Peyer's patch (tissue), 4 donors: ENCODE measurements at regions not wholly inside any gene's neighbourhood (a gene's known extent, or its start where the extent isn't known, plus 50 kb on each side); places are given as distances from the start of the nearest gene placed in this dataset.
"Not testable (repeated sequence)": the region's sequence is repeated elsewhere in the genome, so short reads cannot be mapped to it uniquely, and the experiment has no call there.

ENCODE experiments used
- DNase-seq, 3 donors: peaks; one replicate each; pipeline ENCODE4 v3.0.0-alpha.2; 2017 to 2019
- H3K27ac ChIP-seq, 4 donors: fragments of 200-600 bp; sonication (generic); one replicate each; pipeline ENCODE4 v1.5.1; 2016 to 2019
- H3K27me3 ChIP-seq, 2 donors: fragments of 200-600 bp; sonication (generic); one replicate each; pipeline ENCODE4 v1.5.1; 2019
- H3K36me3 ChIP-seq, 3 donors: fragments of 200-600 bp; sonication (generic); one replicate each; pipeline ENCODE4 v1.5.1; 2016 to 2019
- H3K4me1 ChIP-seq, 4 donors: fragments of 200-600 bp; sonication (generic); one replicate each; pipeline ENCODE4 v1.5.1; 2016 to 2019
- H3K4me3 ChIP-seq, 4 donors: fragments of 200-600 bp; sonication (generic); 1 replicate in 3 of 4; 2 replicates in 1 of 4; pipeline ENCODE4 v1.5.1; 2016 to 2019; ENCODE audit warnings: mild to moderate bottlenecking in 1 of 4
- H3K9me3 ChIP-seq, 4 donors: fragments of 200-600 bp; sonication (generic); one replicate each; pipeline ENCODE4 v1.5.1; 2016 to 2019; ENCODE audit warnings: mild to moderate bottlenecking in 1 of 4
- POLR2A ChIP-seq, 2 donors: fragments of 450-650 bp; IDR thresholded peaks; one replicate each; pipeline ENCODE4 v1.5.1; 2017; ENCODE audit warnings: antibody characterized with exemption in 2 of 2, mild to moderate bottlenecking in 2 of 2, moderate library complexity in 2 of 2
- TF ChIP-seq, protein P1 (sequence below), 6 experiments: fragments of 450-650 bp in 4 of 6; fragments of 200-600 bp in 2 of 6; sonication (generic) in 1 of 6; IDR thresholded peaks; one replicate each; pipeline ENCODE4 v1.5.1; 2017 to 2019; ENCODE audit warnings: antibody characterized with exemption in 6 of 6, mild to moderate bottlenecking in 3 of 6, moderate library complexity in 1 of 6

DNA sequence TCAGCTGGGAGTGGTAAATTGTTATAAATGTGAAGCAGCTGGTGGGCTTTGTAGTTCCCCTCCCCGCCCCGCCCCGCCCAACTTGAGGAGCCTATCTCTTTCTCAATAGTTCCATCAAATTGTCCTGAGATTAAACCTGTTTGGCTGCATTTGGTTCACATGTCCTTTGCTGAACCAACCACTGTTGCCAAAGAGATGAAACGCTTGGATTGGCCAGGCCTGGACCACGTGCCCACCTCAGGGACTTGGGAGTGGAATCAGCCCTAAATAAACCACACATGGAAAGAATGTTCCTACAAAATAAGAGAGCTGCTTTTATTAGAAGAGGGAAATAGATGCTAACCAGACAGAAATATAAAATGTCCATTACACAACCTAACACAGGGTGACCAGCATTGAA, 424.9 kb upstream of the KAZN start:
- Histone ChIP-seq H3K27me3 (no peaks in the 10 kb centered on the region), H3K27ac (no peak overlapping the region), H3K9me3 (no peaks in the 10 kb centered on the region), H3K4me3 (no peak overlapping the region), H3K36me3 (no peaks in the 10 kb centered on the region), H3K4me1 (no peaks in the 10 kb centered on the region)
- TF ChIP-seq, protein P1, sequence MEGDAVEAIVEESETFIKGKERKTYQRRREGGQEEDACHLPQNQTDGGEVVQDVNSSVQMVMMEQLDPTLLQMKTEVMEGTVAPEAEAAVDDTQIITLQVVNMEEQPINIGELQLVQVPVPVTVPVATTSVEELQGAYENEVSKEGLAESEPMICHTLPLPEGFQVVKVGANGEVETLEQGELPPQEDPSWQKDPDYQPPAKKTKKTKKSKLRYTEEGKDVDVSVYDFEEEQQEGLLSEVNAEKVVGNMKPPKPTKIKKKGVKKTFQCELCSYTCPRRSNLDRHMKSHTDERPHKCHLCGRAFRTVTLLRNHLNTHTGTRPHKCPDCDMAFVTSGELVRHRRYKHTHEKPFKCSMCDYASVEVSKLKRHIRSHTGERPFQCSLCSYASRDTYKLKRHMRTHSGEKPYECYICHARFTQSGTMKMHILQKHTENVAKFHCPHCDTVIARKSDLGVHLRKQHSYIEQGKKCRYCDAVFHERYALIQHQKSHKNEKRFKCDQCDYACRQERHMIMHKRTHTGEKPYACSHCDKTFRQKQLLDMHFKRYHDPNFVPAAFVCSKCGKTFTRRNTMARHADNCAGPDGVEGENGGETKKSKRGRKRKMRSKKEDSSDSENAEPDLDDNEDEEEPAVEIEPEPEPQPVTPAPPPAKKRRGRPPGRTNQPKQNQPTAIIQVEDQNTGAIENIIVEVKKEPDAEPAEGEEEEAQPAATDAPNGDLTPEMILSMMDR (IDR thresholded peaks at IDR 0.05): no peak
- TF ChIP-seq POLR2A (IDR thresholded peaks at IDR 0.05): no peak
- DNase-seq: no peak

DNA sequence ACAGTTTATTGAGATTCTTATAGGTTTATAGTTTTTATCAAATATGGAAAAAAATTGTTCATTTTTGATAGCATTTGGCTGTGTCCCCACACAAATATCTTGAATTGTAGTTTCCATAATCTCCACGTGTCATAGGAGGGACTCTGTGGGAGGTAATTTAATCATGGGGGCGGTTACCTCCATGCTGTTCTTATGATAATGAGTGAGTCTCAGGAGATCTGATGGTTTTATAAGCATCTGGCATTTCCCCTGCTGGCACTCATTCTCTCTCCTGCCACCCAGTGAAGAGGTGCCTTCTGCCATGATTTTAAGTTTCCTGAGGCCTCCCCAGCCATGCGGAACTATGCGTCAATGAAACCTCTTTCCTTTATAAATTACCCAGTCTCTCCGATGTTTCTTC, 420.6 kb upstream of the KAZN start:
- not testable (repeated sequence) for H3K36me3 ChIP-seq, H3K27ac ChIP-seq, H3K4me3 ChIP-seq, H3K9me3 ChIP-seq, DNase-seq, H3K4me1 ChIP-seq, H3K27me3 ChIP-seq

DNA sequence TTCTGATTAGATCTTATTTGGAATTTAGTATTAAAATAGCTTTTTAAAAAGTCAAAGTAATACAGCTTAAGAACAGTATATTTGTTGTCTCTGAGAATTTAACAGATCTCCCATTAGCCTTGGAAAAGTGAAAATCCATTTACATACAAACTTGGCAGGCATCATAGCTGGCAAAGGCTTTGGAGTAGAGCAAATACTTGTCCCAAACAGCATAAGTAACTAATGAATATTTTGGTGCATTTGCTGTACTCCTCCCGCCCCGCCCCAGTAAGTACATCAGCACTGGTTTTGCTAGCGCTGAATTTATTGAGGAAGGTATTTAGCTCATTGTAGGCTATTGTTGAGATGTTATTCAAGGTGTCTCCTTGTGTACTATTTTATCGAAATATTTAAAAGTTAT, 417.7 kb upstream of the KAZN start:
- no peaks in the 10 kb centered on the region for H3K36me3 ChIP-seq
- H3K27ac ChIP-seq: no peak overlapping the region
- H3K4me1 ChIP-seq: no peaks in the 10 kb centered on the region
- H3K9me3 ChIP-seq: no peaks in the 10 kb centered on the region
- H3K4me3 ChIP-seq: no peak overlapping the region
- no peaks in the 10 kb centered on the region for H3K27me3 ChIP-seq
- DNase-seq: no peak
- TF ChIP-seq POLR2A (IDR thresholded peaks at IDR 0.05): no peak
- TF ChIP-seq, protein P1 (IDR thresholded peaks at IDR 0.05): no peak

DNA sequence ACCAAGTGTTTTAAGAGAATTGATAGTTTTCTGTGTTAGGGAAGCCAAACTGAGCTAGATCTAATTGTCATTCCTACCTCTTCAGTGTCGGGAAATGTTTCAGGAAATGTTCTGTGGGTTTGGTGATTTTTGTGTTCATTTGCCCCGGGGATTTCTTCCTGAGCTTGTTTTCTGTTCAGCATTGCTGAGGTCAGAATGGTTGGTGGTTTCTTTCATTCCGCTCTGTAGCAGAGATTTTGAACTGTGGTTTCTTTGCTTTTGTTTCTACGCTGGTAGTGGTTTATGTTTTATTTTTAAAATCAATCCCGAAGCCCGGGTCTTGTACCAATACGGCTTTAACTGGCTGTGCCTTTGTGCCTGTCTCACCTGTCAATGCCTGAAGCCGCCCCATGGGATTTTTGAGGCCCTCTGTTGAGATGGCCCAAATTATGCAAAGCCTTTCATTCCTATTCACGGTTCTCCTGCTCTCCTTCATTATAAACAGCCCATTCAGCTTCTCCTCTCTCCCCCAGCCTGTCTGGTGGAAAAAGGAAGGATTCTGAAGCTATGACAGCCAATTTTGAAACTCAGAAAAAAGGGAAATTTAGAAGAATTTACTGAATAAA, 417.2 kb upstream of the KAZN start:
- DNase-seq: no peak
- H3K4me3 ChIP-seq: no peak overlapping the region
- H3K9me3 ChIP-seq: no peaks in the 10 kb centered on the region
- H3K4me1 ChIP-seq: no peaks in the 10 kb centered on the region
- no peak overlapping the region for H3K27ac ChIP-seq
- H3K36me3 ChIP-seq: no peaks in the 10 kb centered on the region
- no peaks in the 10 kb centered on the region for H3K27me3 ChIP-seq
- TF ChIP-seq, protein P1 (IDR thresholded peaks at IDR 0.05): no peak
- TF ChIP-seq POLR2A (IDR thresholded peaks at IDR 0.05): no peak

DNA sequence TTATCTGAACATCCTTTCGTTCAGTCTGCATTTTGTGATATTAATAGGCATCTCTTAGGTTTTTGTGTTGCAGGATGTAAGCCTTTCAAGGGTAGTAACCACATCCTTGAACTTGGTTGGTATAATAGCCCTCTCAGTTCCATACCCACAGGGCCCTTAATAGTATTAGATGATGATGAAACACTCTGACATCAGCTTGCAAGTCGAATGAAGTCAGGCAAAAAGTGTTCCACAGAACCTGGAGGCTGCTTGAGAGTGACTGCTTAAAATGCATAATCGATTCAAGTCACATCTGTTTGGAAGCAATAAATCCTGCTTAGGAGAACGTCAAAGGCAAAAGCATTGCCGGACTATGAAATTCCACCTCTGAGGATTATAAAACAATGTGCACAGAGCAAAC, 415.6 kb upstream of the KAZN start:
- Histone ChIP-seq H3K36me3 (no peaks in the 10 kb centered on the region), H3K27me3 (no peaks in the 10 kb centered on the region), H3K4me3 (no peak overlapping the region), H3K4me1 (no peaks in the 10 kb centered on the region), H3K27ac (no peak overlapping the region), H3K9me3 (no peaks in the 10 kb centered on the region)
- TF ChIP-seq, protein P1 (IDR thresholded peaks at IDR 0.05): no peak
- TF ChIP-seq POLR2A (IDR thresholded peaks at IDR 0.05): no peak
- DNase-seq: no peak

DNA sequence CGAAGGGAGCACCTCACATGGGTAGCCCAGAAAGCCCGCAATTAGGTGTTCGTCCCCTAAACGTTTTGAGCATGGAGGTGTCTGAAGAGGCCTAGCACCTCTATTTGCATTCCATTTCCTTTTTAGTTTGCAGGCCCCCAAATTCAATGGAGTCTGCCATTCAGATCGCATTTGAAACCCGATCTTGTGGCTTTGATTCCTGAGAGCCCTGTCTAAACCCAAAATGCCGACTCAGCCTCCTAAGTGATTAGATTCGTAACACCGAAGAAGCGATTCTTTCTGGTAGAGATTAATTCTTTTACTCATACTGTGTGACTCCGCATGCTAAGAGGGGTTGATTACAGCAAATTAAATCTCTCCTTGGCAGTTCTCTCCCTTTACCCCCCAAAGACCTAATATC, 415.2 kb upstream of the KAZN start:
- H3K36me3 ChIP-seq: no peaks in the 10 kb centered on the region
- H3K4me3 ChIP-seq: no peak overlapping the region
- DNase-seq: no peak

More for the DNA sequence above, 415.2 kb upstream of the KAZN start:
- Histone ChIP-seq H3K27ac (no peak overlapping the region), H3K9me3 (no peaks in the 10 kb centered on the region), H3K4me1 (no peaks in the 10 kb centered on the region), H3K27me3 (no peaks in the 10 kb centered on the region)
- TF ChIP-seq POLR2A (IDR thresholded peaks at IDR 0.05): no peak
- TF ChIP-seq, protein P1 (IDR thresholded peaks at IDR 0.05): no peak
